ENCODE measurements at regions not wholly inside any gene's neighbourhood (a gene's known extent, or its start where the extent isn't known, plus 50 kb on each side); places are given as distances from the start of the nearest gene placed in this dataset.
A peak's percentile ranks its signal among the peaks of the same experiment; 100 is the strongest.

DNA sequence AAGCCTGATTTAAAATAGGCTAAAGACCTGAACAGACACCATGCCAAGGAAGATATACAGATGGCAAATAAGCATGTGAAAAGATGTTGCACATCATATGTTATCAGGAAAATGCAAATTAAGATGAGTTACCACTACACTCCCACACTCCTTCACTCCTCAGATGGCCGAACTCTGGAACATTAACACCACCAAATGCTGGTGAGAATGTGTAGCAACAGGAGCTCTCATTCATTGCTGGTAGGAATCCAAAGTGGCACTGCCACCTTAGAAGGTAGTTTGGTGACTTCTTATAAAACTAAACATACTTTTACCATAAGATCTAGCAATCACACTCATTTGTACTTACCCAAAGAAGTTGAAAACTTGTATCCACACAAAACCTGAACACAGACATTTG lies 2047.3 kb downstream of the LRRC4C start:
- TF ChIP-seq EZH2phosphoT487 (IDR thresholded peaks at IDR 0.05; ENCODE audit: insufficient read depth, low read depth), result no peak
- Histone ChIP-seq H3K9ac (no peak overlapping the region), H2AFZ (no peak overlapping the region), H3F3A (ENCODE audit: insufficient read depth) (no peaks in the 10 kb centered on the region), H3K4me3 (no peak overlapping the region), H3K4me2 (ENCODE audit: unreplicated experiment) (no peak overlapping the region), H3K4me1 (ENCODE audit: insufficient read depth) (no peaks in the 10 kb centered on the region), H3K9me3 (ENCODE audit: low read depth) (no peaks in the 10 kb centered on the region), H3K27me3 (replicated peaks; ENCODE audit: insufficient read depth) (no peaks in the 10 kb centered on the region), H3K36me3 (ENCODE audit: low read depth) (no peaks in the 10 kb centered on the region), H3K9me2 (ENCODE audit: insufficient read depth) (no peaks in the 10 kb centered on the region), H3K79me2 (ENCODE audit: insufficient read depth) (no peaks in the 10 kb centered on the region), H3K27ac (no peak overlapping the region), H4K20me1 (ENCODE audit: insufficient read depth) (no peaks in the 10 kb centered on the region)
- WGBS, 2 experiments (ENCODE audit: low coverage in 1 of 2, low lambda C conversion rate in 2 of 2, missing lambda C conversion rate in 2 of 2), result 17 to 33% methylated on average over 1 of the region's 1 CpG
- DNase-seq, result no peak
- in situ Hi-C loops (cut with MboI), result no loop called here

- Histone ChIP-seq H3K79me2 (ENCODE audit: insufficient read depth) (no peaks in the 10 kb centered on the region), H3K4me1 (ENCODE audit: insufficient read depth) (no peaks in the 10 kb centered on the region), H3K4me2 (ENCODE audit: unreplicated experiment) (no peak overlapping the region), H3K9ac (no peak overlapping the region), H3K4me3 (no peak overlapping the region), H4K20me1 (ENCODE audit: insufficient read depth) (no peaks in the 10 kb centered on the region), H3K9me2 (ENCODE audit: insufficient read depth) (no peaks in the 10 kb centered on the region), H2AFZ (no peak overlapping the region), H3K36me3 (ENCODE audit: low read depth) (no peaks in the 10 kb centered on the region), H3K9me3 (ENCODE audit: low read depth) (no peaks in the 10 kb centered on the region), H3K27ac (no peak overlapping the region), H3F3A (ENCODE audit: insufficient read depth) (no peaks in the 10 kb centered on the region), H3K27me3 (replicated peaks; ENCODE audit: insufficient read depth) (no peaks in the 10 kb centered on the region)
- in situ Hi-C loops (cut with MboI), result no loop called here
- TF ChIP-seq EZH2 (IDR thresholded peaks at IDR 0.05; ENCODE audit: insufficient read depth, poor library complexity, severe bottlenecking) (no peak), EZH2phosphoT487 (IDR thresholded peaks at IDR 0.05; ENCODE audit: insufficient read depth, low read depth) (no peak)
- DNase-seq, result no peak
Observed at GRCh38 chr11:39385911-39386310, 2073.5 kb downstream of the LRRC4C start.

DNA sequence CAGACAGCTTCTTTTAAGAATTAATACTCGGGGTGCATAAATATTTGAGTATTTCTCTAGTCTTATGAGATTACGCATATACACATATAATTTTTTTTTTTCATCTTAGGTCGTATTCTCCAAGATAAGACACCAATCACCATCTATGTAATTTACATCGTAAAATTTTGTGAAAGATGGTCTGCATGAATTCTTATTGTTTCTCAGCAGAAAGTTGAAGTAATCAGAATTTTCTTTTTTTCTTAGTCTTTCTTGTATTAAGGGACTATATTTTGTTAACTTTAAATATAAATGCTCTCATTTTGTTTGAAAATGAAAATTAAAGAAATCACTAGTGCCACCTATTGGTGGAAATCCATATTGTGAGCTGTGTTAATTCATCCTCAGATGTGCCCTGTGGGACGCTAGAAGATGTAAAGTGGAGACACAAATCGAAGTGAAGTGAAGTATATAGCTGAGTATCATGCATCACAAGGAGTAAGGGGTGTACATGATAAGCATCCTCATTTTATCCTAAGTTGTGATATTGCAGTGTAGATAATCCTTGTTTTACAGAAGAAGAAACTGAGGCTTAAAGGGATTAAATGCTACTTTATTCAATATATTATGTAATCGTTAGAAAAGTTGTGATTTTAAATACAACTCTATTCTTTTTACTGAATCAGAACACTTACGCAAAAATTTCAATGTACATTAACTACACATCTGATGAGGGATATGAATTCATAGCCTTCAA lies 2084.3 kb downstream of the LRRC4C start:
- no peaks in the 10 kb centered on the region for H3K27me3 ChIP-seq (replicated peaks; ENCODE audit: insufficient read depth)
- H3K4me2 ChIP-seq (ENCODE audit: unreplicated experiment), result no peak overlapping the region
- no peaks in the 10 kb centered on the region for H3K4me1 ChIP-seq (ENCODE audit: insufficient read depth)
- no peaks in the 10 kb centered on the region for H3F3A ChIP-seq (ENCODE audit: insufficient read depth)
- H3K9me3 ChIP-seq (ENCODE audit: low read depth), result no peaks in the 10 kb centered on the region
- in situ Hi-C loops (cut with MboI), result no loop called here
- H3K36me3 ChIP-seq (ENCODE audit: low read depth), result no peaks in the 10 kb centered on the region
- no peaks in the 10 kb centered on the region for H4K20me1 ChIP-seq (ENCODE audit: insufficient read depth)
- no peak overlapping the region for H3K4me3 ChIP-seq
- H3K79me2 ChIP-seq (ENCODE audit: insufficient read depth), result no peaks in the 10 kb centered on the region
- TF ChIP-seq EZH2 (IDR thresholded peaks at IDR 0.05; ENCODE audit: insufficient read depth, poor library complexity, severe bottlenecking), result no peak
- no peak for TF ChIP-seq EZH2phosphoT487 (IDR thresholded peaks at IDR 0.05; ENCODE audit: insufficient read depth, low read depth)
- no peak overlapping the region for H2AFZ ChIP-seq
- H3K9ac ChIP-seq, result no peak overlapping the region
- peak; percentile 28 for DNase-seq
- 29 to 31% methylated on average over 8 of the region's 8 CpGs for WGBS, 2 experiments (ENCODE audit: low coverage in 1 of 2, low lambda C conversion rate in 2 of 2, missing lambda C conversion rate in 2 of 2)
- H3K9me2 ChIP-seq (ENCODE audit: insufficient read depth), result no peaks in the 10 kb centered on the region
- H3K27ac ChIP-seq, result no peak overlapping the region

DNA sequence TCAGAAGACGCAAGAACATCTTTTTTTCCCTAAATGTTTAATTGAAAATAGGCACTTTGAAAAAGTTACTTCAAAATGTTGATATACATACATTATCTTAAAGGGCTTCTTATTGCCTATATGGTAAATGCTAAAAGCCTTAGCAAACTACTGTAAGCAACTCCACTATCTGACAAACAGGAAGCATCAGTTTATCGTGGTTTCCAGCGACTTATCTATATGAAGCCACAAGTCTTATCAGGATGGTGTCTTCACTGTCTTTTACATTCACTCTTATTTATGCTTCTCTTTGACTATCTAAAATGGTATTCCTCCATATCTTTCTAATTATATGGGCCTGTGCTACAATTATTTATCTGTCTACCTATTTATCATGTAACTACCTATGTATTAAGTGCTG lies 2091.9 kb downstream of the LRRC4C start:
- Histone ChIP-seq H3K4me2 (ENCODE audit: unreplicated experiment) (no peak overlapping the region), H2AFZ (no peak overlapping the region), H3K9me3 (ENCODE audit: low read depth) (no peaks in the 10 kb centered on the region), H4K20me1 (ENCODE audit: insufficient read depth) (no peaks in the 10 kb centered on the region), H3F3A (ENCODE audit: insufficient read depth) (no peaks in the 10 kb centered on the region), H3K4me3 (no peak overlapping the region), H3K27ac (no peak overlapping the region), H3K9ac (no peak overlapping the region), H3K27me3 (replicated peaks; ENCODE audit: insufficient read depth) (no peaks in the 10 kb centered on the region), H3K4me1 (ENCODE audit: insufficient read depth) (no peaks in the 10 kb centered on the region), H3K79me2 (ENCODE audit: insufficient read depth) (no peaks in the 10 kb centered on the region), H3K9me2 (ENCODE audit: insufficient read depth) (no peaks in the 10 kb centered on the region), H3K36me3 (ENCODE audit: low read depth) (no peaks in the 10 kb centered on the region)
- DNase-seq, result no peak
- 32 to 39% methylated on average over 3 of the region's 3 CpGs for WGBS, 2 experiments (ENCODE audit: low coverage in 1 of 2, low lambda C conversion rate in 2 of 2, missing lambda C conversion rate in 2 of 2)
- in situ Hi-C loops (cut with MboI), result no loop called here
- no peak for TF ChIP-seq EZH2 (IDR thresholded peaks at IDR 0.05; ENCODE audit: insufficient read depth, poor library complexity, severe bottlenecking)
- TF ChIP-seq EZH2phosphoT487 (IDR thresholded peaks at IDR 0.05; ENCODE audit: insufficient read depth, low read depth), result no peak

Data from GM23248 (cell line).